AG09319 (cell line): ENCODE measurements at regions not wholly inside any gene's neighbourhood (a gene's known extent, or its start where the extent isn't known, plus 50 kb on each side); places are given as distances from the start of the nearest gene placed in this dataset.
A peak's percentile ranks its signal among the peaks of the same experiment; 100 is the strongest.

ENCODE experiments used
- DNase-seq: peaks from one replicate; pipeline ENCODE4 v3.0.0-alpha.2; 2010; ENCODE audit warnings: low read depth; ENCODE audit errors: extremely low read depth
- TF ChIP-seq, protein P1 (sequence below): IDR thresholded peaks from 2 replicates; pipeline ENCODE4 v1.5.1; 2011; ENCODE audit warnings: low read depth, mild to moderate bottlenecking, inconsistent platforms, low read length, moderate library complexity

DNA sequence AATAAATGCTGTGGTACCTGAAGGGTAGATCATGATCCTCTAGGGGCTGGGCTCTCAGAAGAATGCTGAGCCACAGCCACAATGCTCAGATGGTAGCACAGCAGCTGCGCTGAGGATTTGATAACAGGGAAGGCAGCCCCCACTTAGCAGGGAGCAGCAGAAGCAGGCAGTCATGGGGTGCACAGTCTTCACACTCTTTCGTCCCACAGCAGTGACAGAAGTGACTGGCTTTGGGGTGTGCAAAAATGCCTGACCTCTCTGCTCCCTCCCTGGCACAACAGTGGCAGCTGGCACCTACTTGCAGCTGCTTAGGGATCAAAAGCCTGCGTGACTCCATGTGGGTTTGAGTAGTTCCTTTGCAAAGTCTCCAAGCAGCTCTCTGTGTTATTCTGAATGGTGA is 1349.8 kb upstream of the RAG2 start:
- TF ChIP-seq, protein P1, sequence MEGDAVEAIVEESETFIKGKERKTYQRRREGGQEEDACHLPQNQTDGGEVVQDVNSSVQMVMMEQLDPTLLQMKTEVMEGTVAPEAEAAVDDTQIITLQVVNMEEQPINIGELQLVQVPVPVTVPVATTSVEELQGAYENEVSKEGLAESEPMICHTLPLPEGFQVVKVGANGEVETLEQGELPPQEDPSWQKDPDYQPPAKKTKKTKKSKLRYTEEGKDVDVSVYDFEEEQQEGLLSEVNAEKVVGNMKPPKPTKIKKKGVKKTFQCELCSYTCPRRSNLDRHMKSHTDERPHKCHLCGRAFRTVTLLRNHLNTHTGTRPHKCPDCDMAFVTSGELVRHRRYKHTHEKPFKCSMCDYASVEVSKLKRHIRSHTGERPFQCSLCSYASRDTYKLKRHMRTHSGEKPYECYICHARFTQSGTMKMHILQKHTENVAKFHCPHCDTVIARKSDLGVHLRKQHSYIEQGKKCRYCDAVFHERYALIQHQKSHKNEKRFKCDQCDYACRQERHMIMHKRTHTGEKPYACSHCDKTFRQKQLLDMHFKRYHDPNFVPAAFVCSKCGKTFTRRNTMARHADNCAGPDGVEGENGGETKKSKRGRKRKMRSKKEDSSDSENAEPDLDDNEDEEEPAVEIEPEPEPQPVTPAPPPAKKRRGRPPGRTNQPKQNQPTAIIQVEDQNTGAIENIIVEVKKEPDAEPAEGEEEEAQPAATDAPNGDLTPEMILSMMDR = no peak
- DNase-seq = no peak

DNA sequence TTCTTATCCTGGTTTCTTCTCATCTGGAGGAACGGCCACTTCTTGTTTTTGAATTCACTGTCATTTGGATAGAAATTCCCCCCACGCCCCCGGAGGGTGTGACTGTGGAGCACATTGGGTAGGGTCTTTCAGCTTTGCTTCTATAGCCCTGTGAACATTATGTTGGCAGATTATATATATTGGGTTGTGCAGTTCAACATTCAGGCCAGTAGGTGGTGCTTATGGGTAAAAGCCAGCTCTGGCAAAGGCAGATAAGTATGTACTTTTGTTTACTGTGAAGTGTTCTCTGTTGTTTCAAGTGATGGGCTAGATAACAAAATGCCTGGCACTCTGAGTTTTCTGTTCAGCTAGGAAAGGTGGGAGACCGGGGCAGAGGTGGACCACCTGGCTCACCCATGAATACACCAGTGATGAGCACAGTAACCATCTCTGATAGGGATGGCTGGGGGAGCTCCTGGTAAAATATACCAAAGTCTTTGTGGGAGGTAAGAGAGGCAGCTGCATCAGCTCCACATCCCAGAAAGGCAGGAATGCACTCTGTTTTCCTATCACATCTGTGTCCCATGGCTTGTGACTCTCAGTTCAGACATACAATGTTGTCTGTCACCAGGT is 1348.2 kb upstream of the RAG2 start:
- TF ChIP-seq, protein P1 = peak; percentile 57
- no peak for DNase-seq

DNA sequence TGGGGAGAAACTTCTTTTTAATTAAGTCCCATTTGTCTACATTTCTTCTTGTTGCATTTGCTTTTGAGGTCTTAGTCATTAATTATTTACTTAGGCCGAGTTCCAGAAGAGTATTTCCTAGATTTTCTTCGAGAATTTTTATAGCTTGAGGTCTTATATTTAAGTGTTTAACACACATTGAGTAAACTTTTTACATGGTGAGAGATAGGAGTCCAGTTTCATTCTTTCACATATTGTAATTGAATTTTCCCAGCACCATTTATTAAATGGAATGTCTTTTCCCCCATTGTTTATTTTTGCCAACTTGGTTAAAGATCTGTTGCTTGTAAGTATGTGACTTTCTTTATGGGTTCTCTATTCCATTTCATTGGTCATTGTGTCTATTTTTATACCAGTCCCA is 1344.0 kb upstream of the RAG2 start:
- DNase-seq = no peak
- TF ChIP-seq, protein P1 = no peak

DNA sequence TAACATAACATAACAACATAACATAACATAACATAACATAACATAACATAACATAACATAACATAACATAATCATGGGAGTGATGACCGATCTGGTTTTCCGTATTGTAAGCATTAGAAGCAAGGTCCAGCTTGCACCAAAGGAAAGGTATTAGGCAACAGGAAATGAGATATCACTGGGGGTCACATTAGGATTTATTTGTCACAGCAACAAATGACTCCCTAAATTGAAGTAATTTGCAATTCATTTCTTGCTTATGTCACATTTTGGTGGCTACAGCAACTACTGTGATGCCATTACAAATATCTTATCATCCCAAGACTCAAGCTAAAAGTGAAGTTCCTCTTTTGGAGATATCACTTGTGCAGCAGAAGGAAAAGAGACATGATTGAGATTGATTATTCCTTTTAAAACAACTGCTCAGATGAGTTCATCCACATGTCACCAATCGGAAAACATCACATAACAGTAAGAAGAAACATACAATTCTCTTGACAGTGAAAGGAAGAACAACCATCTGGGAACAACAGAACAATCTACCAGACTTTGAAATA is 1331.1 kb upstream of the RAG2 start:
- no peak for DNase-seq
- TF ChIP-seq, protein P1 = no peak

DNA sequence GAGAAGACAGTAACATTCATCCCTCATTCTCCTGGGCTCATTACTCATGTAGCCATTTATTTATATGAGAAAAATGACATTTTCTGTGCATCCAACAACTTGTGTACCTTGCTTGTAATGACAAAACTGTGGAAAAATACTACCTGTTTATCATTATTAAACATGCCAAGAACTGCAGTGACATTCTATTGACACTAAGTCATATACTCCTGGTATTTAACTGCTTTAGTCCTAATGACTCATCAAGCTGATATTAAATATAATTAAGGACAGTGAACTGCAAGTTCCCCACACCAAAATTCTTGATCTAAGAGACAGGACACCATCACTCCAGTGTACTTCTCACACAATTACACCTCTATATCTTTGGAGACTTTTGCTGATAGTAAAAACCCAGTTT is 1328.7 kb upstream of the RAG2 start:
- TF ChIP-seq, protein P1 = no peak
- no peak for DNase-seq

DNA sequence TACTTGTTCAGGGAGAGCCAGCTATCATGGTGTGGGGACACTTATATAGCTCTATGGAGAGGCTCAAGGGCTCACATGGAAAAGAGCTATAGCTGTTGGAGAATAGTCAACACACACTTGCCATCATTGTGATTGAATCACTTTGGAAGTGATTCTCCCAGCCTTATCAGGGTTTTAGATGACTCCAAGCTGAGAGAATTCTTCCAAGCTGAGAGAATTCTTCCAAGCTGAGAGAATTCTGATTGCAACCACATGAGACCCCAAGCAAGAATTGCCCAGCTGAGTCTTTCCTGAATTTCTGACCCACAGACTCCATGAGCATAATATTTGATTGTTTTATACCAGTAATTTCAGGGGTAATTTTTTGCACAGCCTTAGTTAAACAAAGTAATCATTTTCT is 1318.3 kb upstream of the RAG2 start:
- TF ChIP-seq, protein P1 = no peak
- DNase-seq = no peak

DNA sequence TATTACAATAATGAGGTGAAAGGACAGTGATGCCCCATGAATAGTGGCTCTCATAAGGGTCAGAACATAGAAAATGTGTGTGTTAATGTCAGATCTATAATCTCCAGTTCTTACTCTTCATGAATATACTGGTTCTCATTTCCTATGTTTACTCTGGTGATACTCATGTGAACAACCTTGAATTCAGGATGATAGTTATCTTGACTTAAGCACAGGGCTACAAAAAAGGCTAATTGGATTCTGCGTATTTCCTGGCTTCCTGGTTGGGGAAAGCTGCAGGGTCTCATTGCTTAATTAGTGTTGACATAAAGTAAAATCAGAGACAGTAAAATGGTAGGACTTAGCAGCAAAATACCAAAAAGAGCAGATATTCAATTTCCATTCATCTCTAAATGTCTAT is 1316.8 kb upstream of the RAG2 start:
- TF ChIP-seq, protein P1 = no peak
- no peak for DNase-seq
